Smooth muscle cell (in vitro differentiated cells): ENCODE measurements at regions not wholly inside any gene's neighbourhood (a gene's known extent, or its start where the extent isn't known, plus 50 kb on each side); places are given as distances from the start of the nearest gene placed in this dataset.

ENCODE experiments used
- DNase-seq: peaks from one replicate; lab custom pipeline; 2025; ENCODE audit not compliant: unreplicated experiment; lab: John Stamatoyannopoulos, UW
- H2AFZ ChIP-seq: fragments of 200-600 bp; sonication (generic); 2 replicates; pipeline ENCODE4 v1.6.0; 2016; ENCODE audit warnings: antibody characterized with exemption, low read depth, mild to moderate bottlenecking
- H3F3A ChIP-seq: fragments of 200-600 bp; sonication (generic); 2 replicates; pipeline ENCODE4 v1.6.0; 2017; ENCODE audit warnings: antibody characterized with exemption, low read depth
- H3K27ac ChIP-seq: fragments of 200-600 bp; sonication (generic); 2 replicates; pipeline ENCODE4 v1.5.1; 2016; ENCODE audit warnings: low read depth, mild to moderate bottlenecking
- H3K27me3 ChIP-seq: fragments of 200-600 bp; sonication (generic); 2 replicates; pipeline ENCODE4 v1.6.1; 2016; ENCODE audit warnings: low read depth, mild to moderate bottlenecking
- H3K36me3 ChIP-seq: fragments of 200-600 bp; sonication (generic); 2 replicates; pipeline ENCODE4 v1.5.1; 2016; ENCODE audit warnings: low read depth
- H3K4me1 ChIP-seq: fragments of 200-600 bp; sonication (generic); 2 replicates; pipeline ENCODE4 v1.5.1; 2016; ENCODE audit warnings: low read depth
- H3K4me2 ChIP-seq: fragments of 200-600 bp; sonication (generic); 2 replicates; pipeline ENCODE4 v1.6.0; 2016; ENCODE audit warnings: mild to moderate bottlenecking
- H3K4me3 ChIP-seq: fragments of 200-600 bp; sonication (generic); 2 replicates; pipeline ENCODE4 v1.5.1; 2016; ENCODE audit warnings: mild to moderate bottlenecking
- H3K79me2 ChIP-seq: fragments of 200-600 bp; sonication (generic); 2 replicates; pipeline ENCODE4 v1.6.0; 2016; ENCODE audit warnings: low read depth, mild to moderate bottlenecking
- H3K9ac ChIP-seq: fragments of 200-600 bp; sonication (generic); 2 replicates; pipeline ENCODE4 v1.6.0; 2016; ENCODE audit warnings: low read depth
- H3K9me3 ChIP-seq: fragments of 200-600 bp; sonication (generic); replicated peaks from 2 replicates; pipeline ENCODE4 v1.5.1; 2016; ENCODE audit warnings: low read depth
- H4K20me1 ChIP-seq: fragments of 200-600 bp; sonication (generic); 2 replicates; pipeline ENCODE4 v1.6.0; 2016; ENCODE audit warnings: low read depth
- CTCF ChIP-seq: fragments of 200-600 bp; sonication (generic); IDR thresholded peaks from 2 replicates; pipeline ENCODE4 v1.5.1; 2017; ENCODE audit warnings: borderline replicate concordance, mild to moderate bottlenecking, antibody characterized with exemption; ENCODE audit not compliant: insufficient read depth, poor library complexity, severe bottlenecking
- WGBS: methylation state at CpG from one replicate; pipeline ENCODE4 v1.1.7; 2016; ENCODE audit warnings: low lambda C conversion rate; 5-methylcytosine and 5-hydroxymethylcytosine counted together

- Histone ChIP-seq H3K27me3 (no peaks in the 10 kb centered on the region), H3K27ac (no peak overlapping the region), H3K79me2 (no peaks in the 10 kb centered on the region), H2AFZ (no peak overlapping the region), H3K36me3 (no peaks in the 10 kb centered on the region), H3K4me3 (no peak overlapping the region), H4K20me1 (no peaks in the 10 kb centered on the region), H3K4me1 (no peaks in the 10 kb centered on the region), H3F3A (no peaks in the 10 kb centered on the region), H3K9ac (no peak overlapping the region), H3K4me2 (no peak overlapping the region), H3K9me3 (no peaks in the 10 kb centered on the region)
- 88% methylated on average over 1 of the region's 1 CpG for WGBS
- DNase-seq, result no peak
- TF ChIP-seq CTCF, result no peak
Observed at GRCh38 chr2:41605311-41605710, 442.5 kb upstream of the PKDCC start.

GRCh38 chr2:41605914-41606313 is 441.9 kb upstream of the PKDCC start:
- H3K27ac ChIP-seq, result no peak overlapping the region
- no peaks in the 10 kb centered on the region for H3K4me1 ChIP-seq
- TF ChIP-seq CTCF, result no peak
- H3F3A ChIP-seq, result no peaks in the 10 kb centered on the region
- no peak overlapping the region for H3K9ac ChIP-seq
- H3K4me3 ChIP-seq, result no peak overlapping the region
- no peaks in the 10 kb centered on the region for H3K9me3 ChIP-seq
- no peak overlapping the region for H3K4me2 ChIP-seq
- no peak overlapping the region for H2AFZ ChIP-seq
- H3K36me3 ChIP-seq, result no peaks in the 10 kb centered on the region
- DNase-seq, result no peak
- H3K27me3 ChIP-seq, result no peaks in the 10 kb centered on the region
- no peaks in the 10 kb centered on the region for H4K20me1 ChIP-seq
- H3K79me2 ChIP-seq, result no peaks in the 10 kb centered on the region

GRCh38 chr2:41610501-41611190 is 437.2 kb upstream of the PKDCC start:
- no peak overlapping the region for H3K9ac ChIP-seq
- H3K36me3 ChIP-seq, result no peaks in the 10 kb centered on the region
- DNase-seq, result no peak
- 57% methylated on average over 6 of the region's 6 CpGs for WGBS
- no peak overlapping the region for H3K4me2 ChIP-seq
- no peaks in the 10 kb centered on the region for H3K27me3 ChIP-seq
- no peak for TF ChIP-seq CTCF
- H3K79me2 ChIP-seq, result no peaks in the 10 kb centered on the region
- H3K4me3 ChIP-seq, result no peak overlapping the region
- no peaks in the 10 kb centered on the region for H4K20me1 ChIP-seq
- H3K4me1 ChIP-seq, result no peaks in the 10 kb centered on the region
- no peak overlapping the region for H2AFZ ChIP-seq
- H3K9me3 ChIP-seq, result no peaks in the 10 kb centered on the region
- H3K27ac ChIP-seq, result no peak overlapping the region
- no peaks in the 10 kb centered on the region for H3F3A ChIP-seq

GRCh38 chr2:41618754-41619153 is 429.1 kb upstream of the PKDCC start:
- Histone ChIP-seq H3K9me3 (no peaks in the 10 kb centered on the region), H3K9ac (no peak overlapping the region), H3K4me2 (no peak overlapping the region), H3K36me3 (no peaks in the 10 kb centered on the region), H4K20me1 (no peaks in the 10 kb centered on the region), H2AFZ (no peak overlapping the region), H3K4me3 (no peak overlapping the region), H3K79me2 (no peaks in the 10 kb centered on the region), H3K27me3 (no peaks in the 10 kb centered on the region), H3K4me1 (no peaks in the 10 kb centered on the region), H3K27ac (no peak overlapping the region), H3F3A (no peaks in the 10 kb centered on the region)
- no peak for TF ChIP-seq CTCF
- no peak for DNase-seq
- WGBS, result 78% methylated on average over 3 of the region's 3 CpGs
